HG02588 (cell line): ENCODE measurements at regions not wholly inside any gene's neighbourhood (a gene's known extent, or its start where the extent isn't known, plus 50 kb on each side); places are given as distances from the start of the nearest gene placed in this dataset.

ENCODE experiments used
- ATAC-seq: cut with Tn5 transposase; IDR thresholded peaks from one replicate; pipeline ENCODE4 v1.9.1; 2021; ENCODE audit warnings: mild to moderate bottlenecking, moderate library complexity; ENCODE audit not compliant: unreplicated experiment

GRCh38 chr2:104582471-104582870, 271.4 kb upstream of the POU3F3 start:
- ATAC-seq: no peak

DNA sequence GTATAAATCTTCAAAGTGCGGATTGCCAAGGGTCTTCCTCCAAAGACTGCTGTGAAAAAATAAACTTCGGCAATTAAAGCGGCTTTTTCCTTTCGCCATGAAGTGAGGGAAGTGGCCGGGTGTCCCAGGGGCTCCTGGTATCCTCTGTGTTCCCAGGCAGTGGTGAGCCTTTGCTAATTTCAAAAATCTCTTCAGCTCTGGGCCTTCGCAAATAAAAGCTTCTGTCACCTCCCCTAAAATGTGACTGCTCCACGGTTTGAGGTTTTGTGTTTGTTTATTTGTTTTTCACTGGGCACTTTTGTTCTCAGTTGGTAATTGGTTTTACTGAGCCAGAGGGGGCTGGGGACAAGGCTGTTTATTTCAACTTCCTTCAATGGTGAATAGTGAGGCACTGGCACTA, 270.1 kb upstream of the POU3F3 start:
- ATAC-seq: no peak

DNA sequence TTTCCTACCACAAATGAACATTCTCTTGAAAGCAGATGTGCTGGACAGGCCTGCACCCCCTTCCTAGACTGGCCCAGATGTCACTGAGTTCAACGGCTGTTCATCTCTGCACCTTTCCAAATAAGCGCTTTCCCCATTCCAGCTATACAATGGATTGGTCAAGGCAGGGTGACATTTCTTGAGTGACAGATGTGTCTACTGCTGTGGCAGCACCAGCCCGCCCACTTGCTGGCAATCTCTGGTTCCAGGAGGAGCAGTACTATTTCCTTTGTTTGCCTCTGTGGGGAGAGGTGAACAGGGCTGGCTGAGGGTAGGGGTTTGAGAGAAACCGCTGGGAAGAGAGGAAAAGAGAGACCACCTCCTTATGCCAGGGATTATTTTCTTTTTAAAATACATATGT, 269.5 kb upstream of the POU3F3 start:
- ATAC-seq: no peak

GRCh38 chr2:104595576-104595975, 258.3 kb upstream of the POU3F3 start:
- ATAC-seq: no peak

DNA sequence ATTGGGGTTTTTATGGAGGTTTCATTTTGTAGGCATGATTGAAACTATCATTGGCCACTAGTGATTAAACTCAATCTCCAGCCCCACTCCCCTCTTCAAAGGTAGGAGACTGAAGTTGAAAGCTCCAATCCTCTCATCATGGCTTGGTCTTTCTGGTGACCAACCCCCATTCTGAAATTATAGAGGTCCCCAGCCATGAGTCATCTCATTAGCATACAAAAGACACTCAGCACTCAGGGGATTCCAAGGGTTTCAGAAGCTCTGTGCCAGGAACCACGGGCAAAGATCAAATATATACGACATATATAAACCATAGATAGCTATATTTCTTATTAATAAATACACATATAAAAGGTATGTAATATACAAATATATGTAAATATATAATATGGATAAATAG, 256.0 kb upstream of the POU3F3 start:
- ATAC-seq: no peak

- no peak for ATAC-seq
Measured at GRCh38 chr2:104598636-104599035, 255.3 kb upstream of the POU3F3 start.

- no peak for ATAC-seq
Measured at GRCh38 chr2:104599787-104600510, 254.0 kb upstream of the POU3F3 start.

DNA sequence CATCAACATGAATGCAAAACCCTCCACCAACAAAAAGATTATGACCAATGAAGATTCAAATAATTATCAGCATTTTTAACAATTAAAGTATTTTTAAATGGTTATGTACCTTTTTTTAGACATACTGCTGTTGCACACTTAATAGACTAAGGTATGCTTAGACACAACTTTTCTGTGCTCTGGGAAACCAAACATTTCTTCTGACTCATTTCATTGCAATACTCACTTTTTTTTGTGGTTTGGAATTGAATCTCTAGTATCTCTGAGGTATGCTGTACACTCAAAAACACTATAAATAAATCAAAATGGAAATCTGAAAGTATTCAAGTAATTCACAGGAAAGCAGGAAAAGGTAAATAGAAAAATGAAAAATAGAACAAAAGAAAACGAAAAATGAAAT, 247.9 kb upstream of the POU3F3 start:
- ATAC-seq: no peak

GRCh38 chr2:104616856-104617255, 237.1 kb upstream of the POU3F3 start:
- no peak for ATAC-seq

DNA sequence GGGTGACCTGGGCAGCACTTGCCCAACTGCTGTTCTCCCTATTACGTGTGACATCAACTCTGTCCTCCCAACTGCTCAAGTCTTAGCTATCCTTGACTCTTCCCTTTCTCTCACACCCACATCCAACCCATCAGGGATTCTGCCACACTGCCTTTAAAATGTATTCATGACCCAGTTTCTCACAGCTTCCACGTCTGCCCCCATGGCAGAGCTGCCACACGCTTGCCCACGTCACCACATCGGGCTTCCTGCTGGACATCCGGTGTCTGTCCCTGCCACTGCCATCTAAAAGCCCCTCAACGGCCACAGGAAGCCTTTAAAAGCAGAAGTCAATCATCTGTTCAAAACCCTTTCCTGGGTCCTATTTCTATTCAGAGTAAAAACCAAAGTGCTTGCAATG, 233.1 kb upstream of the POU3F3 start:
- no peak for ATAC-seq

DNA sequence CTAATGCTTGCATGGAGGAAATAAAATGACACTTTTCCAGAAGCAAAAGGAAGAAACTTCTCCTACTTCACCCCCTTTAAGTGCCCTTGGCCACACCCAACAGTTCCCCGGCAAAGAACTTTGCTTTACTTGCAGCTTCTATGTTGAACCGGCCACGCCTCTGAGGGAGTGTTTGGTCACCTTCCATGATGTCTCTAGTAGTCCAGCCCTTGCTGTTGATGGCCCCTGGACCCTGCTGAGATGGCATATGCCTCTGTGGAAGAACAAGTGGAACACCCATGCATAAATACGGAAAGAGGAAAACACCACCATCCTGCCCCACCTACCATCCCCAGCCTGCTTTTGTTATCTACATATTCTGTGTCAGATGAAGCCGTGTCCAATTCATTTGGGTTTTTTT, 218.3 kb upstream of the POU3F3 start:
- ATAC-seq: no peak

DNA sequence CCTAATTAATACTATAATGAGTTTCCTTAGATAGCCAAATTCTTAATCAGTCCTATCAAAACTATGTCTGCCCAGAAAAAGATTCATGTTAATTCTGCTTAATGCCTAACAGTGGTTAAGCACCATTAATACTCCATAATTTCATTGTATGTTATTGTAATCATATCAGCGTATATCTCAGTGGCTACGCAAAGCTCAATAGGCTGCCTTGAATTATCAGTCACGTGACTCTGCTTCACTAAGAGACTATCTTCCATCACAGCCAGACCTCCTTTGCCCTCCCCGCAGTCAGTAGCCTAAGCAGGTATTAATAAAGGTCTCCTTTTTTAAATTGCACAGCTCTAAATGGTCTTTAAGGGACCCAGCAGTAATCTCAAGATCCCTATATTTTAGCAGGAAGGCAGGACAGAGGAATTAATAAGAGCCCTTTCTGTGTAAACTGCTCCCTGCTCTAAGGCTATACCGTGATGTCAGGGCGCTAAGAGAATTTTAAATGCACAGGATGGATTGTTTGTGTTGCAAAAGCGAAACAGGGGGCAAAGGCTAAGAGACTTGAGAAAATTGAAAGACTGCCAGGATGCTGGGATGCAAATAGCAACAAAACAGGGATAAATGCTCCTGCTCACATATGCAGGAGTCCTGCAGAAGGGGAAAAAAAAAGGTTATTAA, 215.6 kb upstream of the POU3F3 start:
- no peak for ATAC-seq

GRCh38 chr2:104638859-104639202, 215.1 kb upstream of the POU3F3 start:
- ATAC-seq: no peak

GRCh38 chr2:104641786-104642185, 212.1 kb upstream of the POU3F3 start:
- ATAC-seq: no peak

DNA sequence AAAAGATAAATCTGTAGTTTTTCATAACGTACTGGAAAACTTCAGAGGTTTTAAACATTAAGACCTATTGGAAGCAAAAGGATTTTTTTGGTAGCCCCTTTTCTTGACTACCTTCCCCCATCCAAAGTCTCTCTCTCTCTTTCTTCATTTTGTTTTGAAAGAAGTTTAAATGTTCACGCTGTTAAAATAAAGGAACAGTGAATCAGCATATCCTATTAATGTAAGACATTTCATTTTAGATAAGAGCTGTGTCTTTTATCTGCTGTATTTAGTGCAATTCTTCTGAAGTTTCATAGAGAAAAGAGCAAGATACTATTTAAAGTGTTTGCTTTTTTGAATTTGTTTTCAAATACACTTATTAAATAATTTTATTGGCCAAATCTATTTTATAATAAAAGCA, 205.5 kb upstream of the POU3F3 start:
- no peak for ATAC-seq

DNA sequence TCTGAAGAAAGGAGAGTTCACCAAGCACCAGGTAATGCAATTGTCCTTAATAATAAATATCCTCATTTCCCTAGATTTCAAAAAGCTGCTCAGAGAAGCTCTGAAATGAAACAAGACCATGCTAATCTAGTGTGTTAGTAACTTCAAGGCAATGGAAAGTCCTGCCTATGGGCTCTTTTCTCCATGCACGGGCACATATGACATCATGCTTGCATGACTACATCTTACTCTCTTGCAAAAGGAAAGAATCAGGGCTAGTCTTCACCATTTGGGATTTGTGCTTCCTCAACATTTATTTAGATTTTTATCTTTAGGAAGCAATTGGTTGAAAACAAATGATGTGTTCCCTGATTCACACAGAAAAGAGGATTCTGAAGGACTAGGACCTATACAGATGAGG, 204.0 kb upstream of the POU3F3 start:
- ATAC-seq: no peak

GRCh38 chr2:104650405-104650996, 203.4 kb upstream of the POU3F3 start:
- ATAC-seq: no peak

- no peak for ATAC-seq
Measured at GRCh38 chr2:104654811-104655210, 199.1 kb upstream of the POU3F3 start.

GRCh38 chr2:104656571-104657163, 197.2 kb upstream of the POU3F3 start:
- no peak for ATAC-seq

DNA sequence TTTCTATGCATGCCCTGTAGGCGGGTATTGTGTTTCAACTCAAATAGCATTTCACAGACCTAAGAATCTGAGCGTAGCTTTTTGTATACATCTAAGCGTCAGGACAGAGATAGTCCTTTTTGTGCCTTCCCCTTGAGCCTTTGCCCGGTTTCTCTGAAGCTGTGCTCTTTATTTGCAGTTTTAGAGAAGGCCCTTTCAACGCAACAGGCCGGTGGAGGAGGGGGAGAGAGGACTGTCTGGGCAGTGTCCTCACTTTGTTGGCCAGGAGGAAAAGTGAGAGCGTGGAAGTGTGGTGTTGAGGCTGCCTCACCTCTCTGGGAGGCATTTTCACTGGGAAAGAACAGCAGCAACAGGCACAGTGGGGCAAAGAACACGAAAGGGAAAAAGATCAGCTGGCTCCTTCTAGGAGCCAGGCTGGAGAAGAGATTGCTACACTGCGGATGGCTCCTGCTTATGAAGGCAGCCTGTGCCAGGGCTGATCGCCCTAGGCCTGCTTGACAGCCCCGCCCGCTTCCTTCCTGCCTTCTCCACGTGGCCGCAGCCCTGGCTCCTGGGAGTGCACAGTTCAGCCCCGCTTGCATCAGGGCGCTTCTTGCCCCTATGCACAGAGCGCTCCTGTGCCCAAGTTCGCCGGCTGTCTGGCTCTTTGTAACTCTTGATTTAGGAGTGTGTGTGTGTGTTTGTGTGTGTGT, 195.6 kb upstream of the POU3F3 start:
- no peak for ATAC-seq

DNA sequence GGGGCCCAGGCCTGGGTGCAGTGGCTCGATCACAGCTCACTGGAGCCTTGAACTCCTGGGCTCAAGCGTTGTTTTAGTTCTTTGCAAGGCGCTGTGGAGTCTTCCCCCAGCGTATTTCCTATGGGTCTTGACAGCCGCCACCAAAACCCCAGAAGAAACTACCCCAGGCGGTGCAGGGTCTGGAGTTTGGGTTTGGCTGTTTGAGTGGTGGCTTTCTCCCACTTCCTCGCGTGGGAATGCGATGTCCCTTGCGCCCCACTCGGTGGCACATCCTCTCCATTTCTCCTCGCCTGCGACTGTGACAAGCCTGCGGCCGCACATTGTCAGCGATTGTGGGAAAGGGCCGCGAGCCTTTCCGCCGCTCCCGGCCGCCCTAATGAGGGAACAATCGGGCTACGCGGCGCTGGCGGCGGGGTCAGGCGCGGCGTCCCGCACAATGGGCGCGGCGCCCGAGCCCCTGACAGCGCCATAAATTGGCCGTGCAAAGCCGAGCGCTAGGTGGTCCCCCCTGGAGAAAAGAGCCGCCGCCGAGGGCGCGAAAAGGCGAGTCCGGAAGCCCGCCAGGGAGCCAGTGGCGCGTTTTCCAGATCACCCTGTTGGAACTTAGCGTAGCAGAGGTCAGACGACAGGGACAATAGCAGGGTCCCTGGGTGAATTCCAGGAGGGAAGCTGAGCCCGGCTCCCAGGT, 194.9 kb upstream of the POU3F3 start:
- no peak for ATAC-seq
